Neutrophil (primary cell): ENCODE measurements at regions not wholly inside any gene's neighbourhood (a gene's known extent, or its start where the extent isn't known, plus 50 kb on each side); places are given as distances from the start of the nearest gene placed in this dataset.

Source experiments
- H3K27ac ChIP-seq: fragments of 200-600 bp; sonication (generic); 2 replicates; pipeline ENCODE4 v1.5.1; 2016; ENCODE audit warnings: mild to moderate bottlenecking, moderate library complexity
- H3K27me3 ChIP-seq: fragments of 200-600 bp; sonication (generic); 2 replicates; pipeline ENCODE4 v1.6.0; 2016; ENCODE audit warnings: mild to moderate bottlenecking
- H3K36me3 ChIP-seq: fragments of 200-600 bp; sonication (generic); 2 replicates; pipeline ENCODE4 v1.5.1; 2017
- H3K4me1 ChIP-seq, 2 experiments: fragments of 200-600 bp in 1 of 2; sonication (generic) in 1 of 2; 1 replicate in 1 of 2; 2 replicates in 1 of 2; pipeline versions ENCODE4 v1.5.1 to v1.6.1; 2013 to 2016; ENCODE audit warnings: low read depth in 1 of 2, low read length in 1 of 2, mild to moderate bottlenecking in 1 of 2, moderate library complexity in 1 of 2; ENCODE audit not compliant: control insufficient read depth in 1 of 2, insufficient read depth in 1 of 2
- H3K4me3 ChIP-seq, 2 experiments: fragments of 200-600 bp in 1 of 2; sonication (generic) in 1 of 2; 1 replicate in 1 of 2; 2 replicates in 1 of 2; pipeline ENCODE4 v1.5.1; 2013 to 2016; ENCODE audit warnings: low read depth in 1 of 2, low read length in 1 of 2, mild to moderate bottlenecking in 1 of 2, moderate library complexity in 1 of 2
- H3K9me3 ChIP-seq: fragments of 200-600 bp; sonication (generic); 2 replicates; pipeline ENCODE4 v1.5.1; 2016
- CTCF ChIP-seq: fragments of 200-600 bp; sonication (generic); IDR thresholded peaks from 2 replicates; pipeline ENCODE4 v1.5.1; 2016; ENCODE audit warnings: antibody characterized with exemption

GRCh38 chr4:11774346-11774745 lies 345.7 kb upstream of the HS3ST1 start:
- Histone ChIP-seq H3K27me3 (no peaks in the 10 kb centered on the region), H3K27ac (no peak overlapping the region), H3K4me1 (no peaks in the 10 kb centered on the region), H3K4me3 (no peak overlapping the region), H3K36me3 (no peaks in the 10 kb centered on the region), H3K9me3 (no peaks in the 10 kb centered on the region)
- no peak for TF ChIP-seq CTCF

GRCh38 chr4:11773798-11774197 lies 345.1 kb upstream of the HS3ST1 start:
- Histone ChIP-seq H3K4me1 (no peaks in the 10 kb centered on the region), H3K4me3 (no peak overlapping the region), H3K27me3 (no peaks in the 10 kb centered on the region), H3K27ac (no peak overlapping the region), H3K36me3 (no peaks in the 10 kb centered on the region), H3K9me3 (no peaks in the 10 kb centered on the region)
- no peak for TF ChIP-seq CTCF

- Histone ChIP-seq H3K27me3 (no peaks in the 10 kb centered on the region), H3K4me3 (no peak overlapping the region), H3K27ac (no peak overlapping the region), H3K36me3 (no peaks in the 10 kb centered on the region), H3K4me1 (no peaks in the 10 kb centered on the region), H3K9me3 (no peaks in the 10 kb centered on the region)
- TF ChIP-seq CTCF = no peak
Measured at GRCh38 chr4:11769434-11769833, 340.7 kb upstream of the HS3ST1 start.

- Histone ChIP-seq H3K27ac (no peak overlapping the region), H3K36me3 (no peaks in the 10 kb centered on the region), H3K4me1 (no peaks in the 10 kb centered on the region), H3K9me3 (no peaks in the 10 kb centered on the region), H3K4me3 (no peak overlapping the region), H3K27me3 (no peaks in the 10 kb centered on the region)
- TF ChIP-seq CTCF = no peak
Measured at GRCh38 chr4:11768251-11768972, 339.7 kb upstream of the HS3ST1 start.

- no peaks in the 10 kb centered on the region for H3K36me3 ChIP-seq
- no peaks in the 10 kb centered on the region for H3K27me3 ChIP-seq
- no peaks in the 10 kb centered on the region for H3K9me3 ChIP-seq
- no peaks in the 10 kb centered on the region for H3K4me1 ChIP-seq
- no peak for TF ChIP-seq CTCF
- H3K27ac ChIP-seq = no peak overlapping the region
- H3K4me3 ChIP-seq = no peak overlapping the region
Measured at GRCh38 chr4:11765849-11766453, 337.3 kb upstream of the HS3ST1 start.
